ENCODE measurements at regions not wholly inside any gene's neighbourhood (a gene's known extent, or its start where the extent isn't known, plus 50 kb on each side); places are given as distances from the start of the nearest gene placed in this dataset.

DNA sequence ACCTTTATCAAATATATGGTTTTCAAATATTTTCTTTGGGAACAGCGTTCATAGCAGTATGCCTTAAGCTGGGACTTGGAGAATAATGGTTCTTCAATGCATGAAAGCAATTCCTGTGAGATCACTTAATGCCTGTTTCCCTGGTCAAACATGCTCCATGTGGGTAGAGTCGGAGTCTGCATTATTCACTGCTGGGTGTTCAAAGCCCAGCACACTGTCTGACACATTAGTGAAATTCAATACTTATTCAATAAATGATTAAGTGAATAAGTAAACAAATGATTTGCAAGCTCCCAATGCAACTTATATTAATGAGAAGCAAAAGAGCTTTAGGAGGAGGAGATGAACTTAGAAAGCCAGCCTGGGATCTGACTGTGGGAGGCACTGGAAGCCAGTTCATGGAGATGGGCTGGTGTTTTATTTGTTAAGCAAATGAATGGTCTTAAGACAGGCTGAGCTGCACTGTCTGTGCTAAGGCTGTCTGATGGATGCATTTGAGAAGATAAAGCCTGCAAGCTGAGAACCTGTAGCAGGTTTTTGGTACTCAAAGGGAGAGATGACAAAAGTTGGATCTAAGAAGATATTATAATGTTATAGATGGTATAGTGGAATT is 490.8 kb downstream of the MCTP2 start:
- no peak overlapping the region for H3K4me3 ChIP-seq (ENCODE audit: low read length)
- TF ChIP-seq, protein P1, sequence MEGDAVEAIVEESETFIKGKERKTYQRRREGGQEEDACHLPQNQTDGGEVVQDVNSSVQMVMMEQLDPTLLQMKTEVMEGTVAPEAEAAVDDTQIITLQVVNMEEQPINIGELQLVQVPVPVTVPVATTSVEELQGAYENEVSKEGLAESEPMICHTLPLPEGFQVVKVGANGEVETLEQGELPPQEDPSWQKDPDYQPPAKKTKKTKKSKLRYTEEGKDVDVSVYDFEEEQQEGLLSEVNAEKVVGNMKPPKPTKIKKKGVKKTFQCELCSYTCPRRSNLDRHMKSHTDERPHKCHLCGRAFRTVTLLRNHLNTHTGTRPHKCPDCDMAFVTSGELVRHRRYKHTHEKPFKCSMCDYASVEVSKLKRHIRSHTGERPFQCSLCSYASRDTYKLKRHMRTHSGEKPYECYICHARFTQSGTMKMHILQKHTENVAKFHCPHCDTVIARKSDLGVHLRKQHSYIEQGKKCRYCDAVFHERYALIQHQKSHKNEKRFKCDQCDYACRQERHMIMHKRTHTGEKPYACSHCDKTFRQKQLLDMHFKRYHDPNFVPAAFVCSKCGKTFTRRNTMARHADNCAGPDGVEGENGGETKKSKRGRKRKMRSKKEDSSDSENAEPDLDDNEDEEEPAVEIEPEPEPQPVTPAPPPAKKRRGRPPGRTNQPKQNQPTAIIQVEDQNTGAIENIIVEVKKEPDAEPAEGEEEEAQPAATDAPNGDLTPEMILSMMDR (conservative IDR thresholded peaks at IDR 0.05; ENCODE audit: low read length), result no peak
- no peak for DNase-seq (ENCODE audit: low read depth)

DNA sequence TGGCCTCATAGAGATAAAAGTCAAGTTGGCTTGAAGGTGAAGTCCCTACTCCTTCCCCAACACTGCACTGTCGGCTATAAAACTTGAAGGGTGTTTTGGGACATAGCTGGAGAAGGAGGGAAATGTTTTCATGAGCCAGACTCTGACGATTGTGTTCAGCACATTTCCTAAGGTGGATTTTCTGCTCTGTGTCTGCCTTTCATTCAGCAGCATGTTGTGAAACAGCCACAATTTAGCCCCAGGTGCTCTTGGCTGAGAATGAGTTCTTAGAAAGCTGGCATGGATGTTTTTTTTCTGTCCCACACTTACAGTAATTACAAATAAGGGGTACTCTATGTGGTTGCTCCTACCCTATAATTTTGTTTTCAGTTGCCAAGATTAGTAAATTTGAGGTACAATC is 492.4 kb downstream of the MCTP2 start:
- TF ChIP-seq, protein P1 (conservative IDR thresholded peaks at IDR 0.05; ENCODE audit: low read length), result no peak
- H3K4me3 ChIP-seq (ENCODE audit: low read length), result no peak overlapping the region
- DNase-seq (ENCODE audit: low read depth), result no peak

DNA sequence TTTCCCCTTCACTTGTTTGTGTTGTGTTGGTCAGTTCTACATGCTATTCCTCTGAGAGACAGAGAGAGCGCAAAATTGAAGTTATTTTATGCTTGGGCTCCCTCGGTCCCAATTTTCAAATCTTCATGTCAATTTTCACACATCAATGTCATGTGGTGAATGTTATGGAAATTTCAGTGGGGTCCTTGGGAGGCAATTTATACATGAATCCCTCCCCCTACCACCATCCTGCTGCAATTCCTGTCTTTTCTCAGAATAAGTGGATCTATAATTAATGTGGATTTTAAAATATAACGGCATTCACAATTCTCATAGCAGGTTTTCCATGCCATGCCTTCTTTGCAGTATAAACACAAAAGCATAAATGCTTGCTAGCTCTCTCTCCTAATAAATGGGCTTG is 499.9 kb downstream of the MCTP2 start:
- TF ChIP-seq, protein P1 (conservative IDR thresholded peaks at IDR 0.05; ENCODE audit: low read length), result no peak
- no peak for DNase-seq (ENCODE audit: low read depth)
- no peak overlapping the region for H3K4me3 ChIP-seq (ENCODE audit: low read length)

DNA sequence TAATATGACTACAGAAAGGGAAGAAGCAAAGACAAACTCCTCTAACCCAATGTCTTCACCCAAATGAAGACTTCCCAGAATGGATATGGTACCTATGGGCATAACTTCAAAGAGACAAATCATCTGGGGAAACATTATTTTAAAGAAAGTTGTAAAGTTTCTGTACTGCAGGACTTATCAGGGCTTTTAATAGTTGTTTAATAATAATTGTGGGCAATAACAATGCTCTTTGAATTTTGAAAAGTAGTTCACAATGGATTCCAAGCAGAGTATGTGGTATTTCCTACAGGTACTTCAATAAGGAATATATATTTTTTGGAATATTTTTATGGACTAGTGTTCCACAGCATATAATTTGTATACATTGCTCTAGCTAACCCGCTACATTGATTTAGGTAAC is 503.1 kb downstream of the MCTP2 start:
- TF ChIP-seq, protein P1 (conservative IDR thresholded peaks at IDR 0.05; ENCODE audit: low read length), result no peak
- DNase-seq (ENCODE audit: low read depth), result no peak
- H3K4me3 ChIP-seq (ENCODE audit: low read length), result no peak overlapping the region

DNA sequence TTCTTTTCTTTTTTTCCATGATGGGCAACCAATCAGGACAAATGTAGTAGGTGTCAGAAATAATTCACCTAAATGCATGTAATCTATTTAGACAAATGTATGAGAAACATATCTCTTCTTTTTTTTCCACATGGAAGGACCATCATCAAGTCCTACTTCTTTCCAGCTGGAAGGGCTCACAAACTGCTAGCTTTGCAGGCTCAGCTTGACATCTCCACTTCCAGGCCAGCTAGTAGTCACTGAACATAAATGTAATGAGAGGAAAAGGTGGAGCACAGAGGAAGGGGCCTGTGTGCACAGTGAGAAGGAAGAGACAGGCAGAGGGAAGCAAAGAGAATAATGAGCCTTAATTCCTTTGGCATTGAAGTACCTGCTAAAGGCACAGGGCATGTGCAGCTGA is 504.9 kb downstream of the MCTP2 start:
- no peak for DNase-seq (ENCODE audit: low read depth)
- TF ChIP-seq, protein P1 (conservative IDR thresholded peaks at IDR 0.05; ENCODE audit: low read length), result no peak
- no peak overlapping the region for H3K4me3 ChIP-seq (ENCODE audit: low read length)

DNA sequence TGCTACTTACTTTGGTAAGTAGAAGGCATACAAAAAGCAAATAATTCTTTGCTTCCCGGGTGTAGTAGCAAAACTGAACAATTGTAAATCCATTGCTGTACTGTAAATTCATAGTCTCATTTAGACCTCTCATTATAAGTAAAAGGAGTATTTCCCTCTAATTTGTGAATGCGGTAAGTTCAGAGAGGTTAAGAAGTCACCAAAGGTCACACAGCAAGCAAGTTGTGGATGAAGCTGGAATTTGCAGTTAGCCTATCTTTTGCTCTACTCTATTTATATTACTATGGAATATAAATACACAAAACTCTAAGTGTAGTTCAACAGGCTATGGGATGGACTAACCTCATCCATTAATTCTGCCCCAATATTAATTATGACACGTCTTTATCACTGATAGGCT is 508.3 kb downstream of the MCTP2 start:
- H3K4me3 ChIP-seq (ENCODE audit: low read length), result no peak overlapping the region
- TF ChIP-seq, protein P1 (conservative IDR thresholded peaks at IDR 0.05; ENCODE audit: low read length), result no peak
- no peak for DNase-seq (ENCODE audit: low read depth)

DNA sequence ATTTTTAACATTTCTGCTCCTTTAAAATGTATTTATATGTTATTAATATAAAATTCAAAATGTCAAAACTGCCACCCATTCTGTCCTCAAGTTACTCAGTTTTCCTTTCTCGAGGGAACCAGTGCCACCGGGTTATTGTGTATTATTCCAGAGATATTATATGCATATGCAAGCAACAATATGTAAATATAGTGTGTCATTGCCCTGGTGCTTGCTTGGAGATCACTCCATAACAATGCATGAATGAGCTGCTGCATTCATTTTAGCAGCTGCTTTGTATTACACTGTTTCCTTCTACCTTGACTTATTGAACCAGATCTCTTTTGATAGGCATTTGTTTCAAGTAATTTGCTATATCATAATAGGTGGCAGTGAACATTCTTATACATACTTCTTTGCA is 509.1 kb downstream of the MCTP2 start:
- TF ChIP-seq, protein P1 (conservative IDR thresholded peaks at IDR 0.05; ENCODE audit: low read length), result no peak
- no peak overlapping the region for H3K4me3 ChIP-seq (ENCODE audit: low read length)
- DNase-seq (ENCODE audit: low read depth), result no peak

Data from AG10803 (cell line).